ENCODE measurements at regions not wholly inside any gene's neighbourhood (a gene's known extent, or its start where the extent isn't known, plus 50 kb on each side); places are given as distances from the start of the nearest gene placed in this dataset.

DNA sequence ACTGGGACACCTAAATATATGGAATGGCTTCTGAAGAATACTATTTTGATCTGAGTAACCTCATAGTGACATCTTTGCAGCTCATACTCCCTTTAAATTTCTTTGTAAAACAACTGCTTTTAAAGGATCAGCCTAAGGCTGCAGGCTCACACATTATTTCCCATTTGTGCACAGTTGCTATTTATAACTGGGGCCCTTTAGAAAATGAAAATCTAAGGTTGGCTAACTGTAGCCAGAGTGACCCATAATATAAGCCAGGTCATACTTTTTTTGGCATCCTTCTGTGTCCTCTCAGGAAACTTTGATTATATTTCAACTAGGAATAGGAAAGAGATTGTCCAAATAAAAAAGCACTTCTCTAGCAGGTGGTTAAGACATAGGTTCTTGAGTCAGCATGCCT lies 123.6 kb upstream of the RASGEF1B start:
- H3K27me3 ChIP-seq (ENCODE audit: control insufficient read depth, insufficient read depth, low read length) = no peaks in the 10 kb centered on the region
- TF ChIP-seq, protein P1, sequence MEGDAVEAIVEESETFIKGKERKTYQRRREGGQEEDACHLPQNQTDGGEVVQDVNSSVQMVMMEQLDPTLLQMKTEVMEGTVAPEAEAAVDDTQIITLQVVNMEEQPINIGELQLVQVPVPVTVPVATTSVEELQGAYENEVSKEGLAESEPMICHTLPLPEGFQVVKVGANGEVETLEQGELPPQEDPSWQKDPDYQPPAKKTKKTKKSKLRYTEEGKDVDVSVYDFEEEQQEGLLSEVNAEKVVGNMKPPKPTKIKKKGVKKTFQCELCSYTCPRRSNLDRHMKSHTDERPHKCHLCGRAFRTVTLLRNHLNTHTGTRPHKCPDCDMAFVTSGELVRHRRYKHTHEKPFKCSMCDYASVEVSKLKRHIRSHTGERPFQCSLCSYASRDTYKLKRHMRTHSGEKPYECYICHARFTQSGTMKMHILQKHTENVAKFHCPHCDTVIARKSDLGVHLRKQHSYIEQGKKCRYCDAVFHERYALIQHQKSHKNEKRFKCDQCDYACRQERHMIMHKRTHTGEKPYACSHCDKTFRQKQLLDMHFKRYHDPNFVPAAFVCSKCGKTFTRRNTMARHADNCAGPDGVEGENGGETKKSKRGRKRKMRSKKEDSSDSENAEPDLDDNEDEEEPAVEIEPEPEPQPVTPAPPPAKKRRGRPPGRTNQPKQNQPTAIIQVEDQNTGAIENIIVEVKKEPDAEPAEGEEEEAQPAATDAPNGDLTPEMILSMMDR (IDR thresholded peaks at IDR 0.05; ENCODE audit: low read depth, low read length) = no peak
- CTCF ChIA-PET = interaction anchor here (0.6 kb wide), 1 partner anchor 690 kb away, joined by 3 read pairs; no protein-coding TSS in a partner anchor
- no peak overlapping the region for H3K4me3 ChIP-seq (ENCODE audit: low read depth, low read length)
- DNase-seq (ENCODE audit: low read depth, low spot score) = no peak
- no peaks in the 10 kb centered on the region for H3K9me3 ChIP-seq (ENCODE audit: control insufficient read depth, insufficient read depth, low read length)
- no peak overlapping the region for H3K27ac ChIP-seq (ENCODE audit: low read depth, low read length)
- POLR2A ChIA-PET = no interaction called here

DNA sequence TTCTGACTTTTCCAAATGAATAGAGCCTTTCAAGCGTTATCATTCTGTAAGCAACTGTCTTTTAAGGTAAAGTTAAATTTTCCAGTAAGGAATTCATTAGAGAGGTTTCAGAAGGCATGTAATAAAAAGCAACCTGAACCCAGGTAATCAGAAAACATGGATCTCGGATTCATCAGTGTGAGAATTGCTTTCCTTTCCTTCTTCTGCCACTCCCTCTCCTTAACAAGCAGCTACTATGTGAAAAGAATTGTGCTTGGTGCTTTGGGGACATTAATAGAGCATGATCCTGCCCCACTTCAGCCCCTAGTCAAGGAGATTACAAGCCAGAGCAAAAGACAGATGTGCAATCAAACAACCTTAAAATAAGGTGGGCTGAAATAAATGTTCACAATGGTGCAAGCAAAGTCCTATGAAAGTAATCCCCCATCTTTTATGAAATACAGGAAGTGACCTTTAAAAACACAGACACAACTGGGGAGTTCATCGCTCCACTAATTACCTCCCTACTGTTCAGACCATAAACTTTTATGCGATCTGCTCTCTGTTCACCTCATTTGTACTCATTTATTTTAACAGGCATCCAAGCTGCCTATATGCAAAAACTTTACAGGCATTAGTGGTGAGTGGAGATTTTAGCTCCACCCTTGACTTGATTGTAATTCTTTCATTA lies 122.9 kb upstream of the RASGEF1B start:
- no peak overlapping the region for H3K27ac ChIP-seq (ENCODE audit: low read depth, low read length)
- H3K4me3 ChIP-seq (ENCODE audit: low read depth, low read length) = no peak overlapping the region
- TF ChIP-seq, protein P1 (IDR thresholded peaks at IDR 0.05; ENCODE audit: low read depth, low read length) = no peak
- CTCF ChIA-PET = no interaction called here
- DNase-seq (ENCODE audit: low read depth, low spot score) = no peak
- POLR2A ChIA-PET = no interaction called here
- H3K27me3 ChIP-seq (ENCODE audit: control insufficient read depth, insufficient read depth, low read length) = no peaks in the 10 kb centered on the region
- H3K9me3 ChIP-seq (ENCODE audit: control insufficient read depth, insufficient read depth, low read length) = no peaks in the 10 kb centered on the region

DNA sequence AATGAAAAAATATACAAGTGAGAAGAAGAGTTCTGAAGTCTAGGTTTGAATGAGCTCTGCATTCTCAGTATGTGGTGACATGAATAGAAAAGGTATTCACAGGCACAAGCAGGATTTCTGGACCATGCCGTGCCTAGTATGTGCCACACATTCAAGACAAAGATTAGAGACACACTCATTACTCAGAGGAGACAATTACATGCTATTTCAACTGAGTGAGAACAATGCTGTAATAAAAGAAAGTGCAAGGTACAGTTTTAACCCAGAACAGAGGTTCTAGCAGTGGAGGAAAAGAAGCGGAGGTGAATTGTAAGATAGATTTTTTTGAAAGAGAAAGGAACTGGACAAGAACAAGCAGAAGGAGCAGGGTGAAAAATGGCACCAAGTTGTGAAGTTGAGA lies 121.0 kb upstream of the RASGEF1B start:
- DNase-seq (ENCODE audit: low read depth, low spot score) = no peak
- ChIA-PET CTCF (no interaction called here), POLR2A (no interaction called here)
- H3K9me3 ChIP-seq (ENCODE audit: control insufficient read depth, insufficient read depth, low read length) = no peaks in the 10 kb centered on the region
- H3K27ac ChIP-seq (ENCODE audit: low read depth, low read length) = no peak overlapping the region
- TF ChIP-seq, protein P1 (IDR thresholded peaks at IDR 0.05; ENCODE audit: low read depth, low read length) = no peak
- H3K27me3 ChIP-seq (ENCODE audit: control insufficient read depth, insufficient read depth, low read length) = no peaks in the 10 kb centered on the region
- no peak overlapping the region for H3K4me3 ChIP-seq (ENCODE audit: low read depth, low read length)

DNA sequence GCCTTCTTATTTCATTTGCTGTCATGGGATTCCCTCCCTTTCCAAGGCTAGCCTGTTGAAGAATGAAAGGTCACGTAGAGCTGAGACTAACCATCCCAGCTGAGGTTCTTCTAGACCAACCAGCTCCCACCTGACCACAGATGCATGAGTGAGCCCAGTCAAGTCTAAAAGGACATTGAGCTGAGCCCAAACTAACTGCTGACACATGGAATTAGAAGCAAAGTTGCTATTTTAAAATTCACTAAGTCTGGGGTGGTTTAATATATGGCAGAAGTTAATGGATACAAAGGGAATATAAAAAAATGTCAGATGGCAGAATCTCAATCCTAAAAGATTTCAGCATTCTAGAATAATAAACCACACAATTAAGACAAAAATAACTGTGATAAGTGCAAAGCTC lies 118.9 kb upstream of the RASGEF1B start:
- H3K27me3 ChIP-seq (ENCODE audit: control insufficient read depth, insufficient read depth, low read length) = no peaks in the 10 kb centered on the region
- H3K4me3 ChIP-seq (ENCODE audit: low read depth, low read length) = no peak overlapping the region
- H3K9me3 ChIP-seq (ENCODE audit: control insufficient read depth, insufficient read depth, low read length) = no peaks in the 10 kb centered on the region
- ChIA-PET CTCF (no interaction called here), POLR2A (no interaction called here)
- no peak for DNase-seq (ENCODE audit: low read depth, low spot score)
- no peak overlapping the region for H3K27ac ChIP-seq (ENCODE audit: low read depth, low read length)
- TF ChIP-seq, protein P1 (IDR thresholded peaks at IDR 0.05; ENCODE audit: low read depth, low read length) = no peak

DNA sequence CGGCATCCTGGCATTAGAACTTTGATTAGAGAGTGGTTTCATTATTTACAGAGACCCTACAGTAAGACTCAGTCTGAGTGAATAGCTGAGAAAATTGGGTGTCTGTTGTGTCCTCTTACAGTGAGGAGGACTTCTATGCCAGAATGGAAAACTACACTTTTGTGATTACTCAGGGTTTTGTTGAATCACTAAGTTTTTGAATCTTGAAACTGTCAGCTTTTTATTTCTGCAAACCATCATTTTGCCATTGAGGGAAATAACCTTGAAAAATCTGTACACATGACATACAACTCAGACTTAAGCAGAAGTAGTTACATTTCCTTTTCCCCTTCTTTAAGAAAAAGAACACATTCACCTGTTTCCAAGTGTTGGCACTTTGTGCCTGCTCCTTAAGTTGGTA lies 117.6 kb upstream of the RASGEF1B start:
- no peaks in the 10 kb centered on the region for H3K9me3 ChIP-seq (ENCODE audit: control insufficient read depth, insufficient read depth, low read length)
- ChIA-PET CTCF (no interaction called here), POLR2A (no interaction called here)
- H3K27ac ChIP-seq (ENCODE audit: low read depth, low read length) = no peak overlapping the region
- no peaks in the 10 kb centered on the region for H3K27me3 ChIP-seq (ENCODE audit: control insufficient read depth, insufficient read depth, low read length)
- H3K4me3 ChIP-seq (ENCODE audit: low read depth, low read length) = no peak overlapping the region
- TF ChIP-seq, protein P1 (IDR thresholded peaks at IDR 0.05; ENCODE audit: low read depth, low read length) = no peak
- no peak for DNase-seq (ENCODE audit: low read depth, low spot score)
